B cell (primary cell): ENCODE measurements at regions not wholly inside any gene's neighbourhood (a gene's known extent, or its start where the extent isn't known, plus 50 kb on each side); places are given as distances from the start of the nearest gene placed in this dataset.

Experiments
- CTCF ChIP-seq: fragments of 200-600 bp; IDR thresholded peaks from one replicate; pipeline ENCODE4 v1.8.0; 2022; ENCODE audit warnings: antibody characterized with exemption, mild to moderate bottlenecking
- EZH2 ChIP-seq: IDR thresholded peaks from 2 replicates; pipeline ENCODE4 v1.6.1; 2012; ENCODE audit warnings: borderline replicate concordance, low read depth, mild to moderate bottlenecking, moderate library complexity, low read length; ENCODE audit not compliant: insufficient read depth, poor library complexity, severe bottlenecking

- no peak for TF ChIP-seq CTCF
- no peak for TF ChIP-seq EZH2
Observed at GRCh38 chr1:194709439-194709838, 1523.0 kb upstream of the B3GALT2 start.
